Endothelial cell of umbilical vein (primary cell): ENCODE measurements at regions not wholly inside any gene's neighbourhood (a gene's known extent, or its start where the extent isn't known, plus 50 kb on each side); places are given as distances from the start of the nearest gene placed in this dataset.

Experiments
- BruUV-seq: library from RNA; stranded (reverse); fragments of 400-500 nt; replicated peaks from 2 replicates; lab custom pipeline; 2021; lab: Mats Ljungman, UMichigan
- CTCF ChIA-PET: fragments of 300-600, 350-600 bp; sonication (Branson Sonifier 250); formaldehyde crosslinking; loops from one replicate; lab custom pipeline; 2021; ENCODE audit warnings: antibody characterized with exemption, inconsistent platforms; lab: Charles Lee
- POLR2A ChIA-PET: fragments of 300-600, 350-600 bp; sonication (Branson Sonifier 250); formaldehyde crosslinking; loops from one replicate; lab custom pipeline; 2021; ENCODE audit warnings: antibody characterized with exemption, inconsistent platforms; lab: Charles Lee
- DNase-seq: peaks from one replicate; pipeline ENCODE4 v3.0.0-alpha.2; 2011; ENCODE audit warnings: low read depth, low spot score
- FAIRE-seq: peaks from 2 replicates; lab custom pipeline; 2011; peaks lifted over from hg19 to GRCh38; lab: Jason Lieb, UNC
- H2AFZ ChIP-seq: 2 replicates; pipeline ENCODE4 v1.6.0; 2012; ENCODE audit warnings: low read depth, low read length, control low read depth, inconsistent platforms
- H3K27ac ChIP-seq: 2 replicates; pipeline ENCODE4 v1.5.1; 2011; ENCODE audit warnings: low read depth, mild to moderate bottlenecking, control low read depth, low read length, moderate library complexity; ENCODE audit not compliant: insufficient read depth
- H3K27me3 ChIP-seq, 2 experiments: 2 replicates each; pipeline versions ENCODE4 v1.6.0 to v1.6.1; 2011; ENCODE audit warnings: low read length in 2 of 2, mixed read lengths in 1 of 2; ENCODE audit not compliant: control insufficient read depth in 2 of 2, insufficient read depth in 2 of 2
- H3K36me3 ChIP-seq, 2 experiments: 2 replicates in 1 of 2; 3 replicates in 1 of 2; pipeline ENCODE4 v1.5.1; 2011; ENCODE audit warnings: low read length in 2 of 2, mild to moderate bottlenecking in 1 of 2, moderate library complexity in 1 of 2; ENCODE audit not compliant: control insufficient read depth in 2 of 2, insufficient read depth in 2 of 2; ENCODE audit errors: extremely low read depth in 1 of 2
- H3K4me1 ChIP-seq: 3 replicates; pipeline ENCODE4 v1.5.1; 2011; ENCODE audit warnings: mild to moderate bottlenecking, low read length; ENCODE audit not compliant: control insufficient read depth, insufficient read depth; ENCODE audit errors: extremely low read depth
- H3K4me2 ChIP-seq: 2 replicates; pipeline ENCODE4 v1.6.1; 2011; ENCODE audit warnings: low read length, control low read depth, mixed read lengths; ENCODE audit not compliant: insufficient read depth
- H3K4me3 ChIP-seq, 3 experiments: fragments of 200-600 bp in 1 of 3; sonication (generic), shearing (Covaris generic) in 1 of 3; replicated peaks in 1 of 3; 2 replicates each; pipeline ENCODE4 v1.5.1; 2011 to 2016; ENCODE audit warnings: control low read depth in 3 of 3, low read length in 3 of 3, mild to moderate bottlenecking in 2 of 3, inconsistent platforms in 1 of 3, low read depth in 1 of 3, moderate library complexity in 1 of 3; ENCODE audit not compliant: insufficient read depth in 1 of 3
- H3K79me2 ChIP-seq: 2 replicates; pipeline ENCODE4 v1.6.0; 2012; ENCODE audit warnings: low read length, inconsistent platforms; ENCODE audit not compliant: control insufficient read depth, insufficient read depth
- H3K9ac ChIP-seq: replicated peaks from 2 replicates; pipeline ENCODE3; 2011; ENCODE audit warnings: low read length, control low read depth; ENCODE audit not compliant: insufficient read depth; ENCODE audit errors: extremely low read depth
- H3K9me1 ChIP-seq: replicated peaks from 3 replicates; pipeline ENCODE4 v1.6.0; 2011; ENCODE audit warnings: mild to moderate bottlenecking, low read length; ENCODE audit not compliant: control insufficient read depth, insufficient read depth; ENCODE audit errors: extremely low read depth
- H3K9me3 ChIP-seq: replicated peaks from 2 replicates; pipeline ENCODE4 v1.5.1; 2012; ENCODE audit warnings: low read length, inconsistent platforms; ENCODE audit not compliant: control insufficient read depth, insufficient read depth
- H4K20me1 ChIP-seq: replicated peaks from 2 replicates; pipeline ENCODE3; 2011; ENCODE audit warnings: mild to moderate bottlenecking, low read length; ENCODE audit not compliant: control insufficient read depth, insufficient read depth; ENCODE audit errors: extremely low read depth
- CTCF ChIP-seq, 2 donors: IDR thresholded peaks; 1 replicate in 1 of 2; 2 replicates in 1 of 2; pipeline ENCODE4 v1.5.1; 2011; ENCODE audit warnings: low read length in 2 of 2, mild to moderate bottlenecking in 2 of 2, moderate library complexity in 2 of 2, control low read depth in 1 of 2, inconsistent platforms in 1 of 2, low read depth in 1 of 2; ENCODE audit not compliant: insufficient read depth in 1 of 2; ENCODE audit errors: extremely low read depth in 1 of 2
- EZH2 ChIP-seq: IDR thresholded peaks from 2 replicates; pipeline ENCODE4 v1.6.1; 2012; ENCODE audit warnings: borderline replicate concordance, low read depth, mild to moderate bottlenecking, moderate library complexity, low read length, inconsistent platforms; ENCODE audit not compliant: severe bottlenecking
- FOS ChIP-seq: IDR thresholded peaks from 2 replicates; pipeline ENCODE4 v1.6.1; 2011; ENCODE audit warnings: mild to moderate bottlenecking, low read length, moderate library complexity, borderline replicate concordance; ENCODE audit not compliant: insufficient read depth
- GATA2 ChIP-seq: IDR thresholded peaks from 2 replicates; pipeline ENCODE4 v1.7.0; 2011; ENCODE audit warnings: low read depth, mild to moderate bottlenecking, moderate library complexity, mixed read lengths, low read length; ENCODE audit not compliant: insufficient read length, insufficient read depth
- JUN ChIP-seq: IDR thresholded peaks from 2 replicates; pipeline ENCODE4 v1.6.1; 2011; ENCODE audit warnings: borderline replicate concordance, low read depth; ENCODE audit not compliant: insufficient read length, insufficient read depth
- MAX ChIP-seq: IDR thresholded peaks from 2 replicates; pipeline ENCODE4 v1.6.1; 2011; ENCODE audit not compliant: insufficient read depth, insufficient read length
- MYC ChIP-seq: IDR thresholded peaks from one replicate; pipeline ENCODE4 v1.6.1; 2011; ENCODE audit warnings: mild to moderate bottlenecking, low read depth, low read length
- POLR2A ChIP-seq: IDR thresholded peaks from 2 replicates; pipeline ENCODE4 v1.6.1; 2012; ENCODE audit warnings: low read depth, mild to moderate bottlenecking, control low read depth, low read length
- POLR2AphosphoS5 ChIP-seq: IDR thresholded peaks from 2 replicates; pipeline ENCODE4 v1.6.1; 2012; ENCODE audit warnings: low read depth, mild to moderate bottlenecking, control low read depth, low read length, moderate library complexity; ENCODE audit not compliant: insufficient read depth
- dilution Hi-C: fragments of 300-500 bp; cut with MboI; formaldehyde crosslinking; loops from one replicate; pipeline ENCODE4 v1.15.0; 2019; ENCODE audit warnings: low sequenced_read_pairs; ENCODE audit not compliant: extremely low pct_ligation_motif_present
- intact Hi-C: fragments of 100-400 bp; cut with micrococcal nuclease; formaldehyde crosslinking; loops from one replicate; pipeline ENCODE4 v1.10.0; 2022

GRCh38 chr9:86503314-86503713 is 149.1 kb upstream of the TUT7 start:
- no peaks in the 10 kb centered on the region for H4K20me1 ChIP-seq
- dilution Hi-C loops (no loop called here), intact Hi-C loops (no loop called here)
- no peak for TF ChIP-seq POLR2AphosphoS5
- TF ChIP-seq POLR2A = no peak
- TF ChIP-seq EZH2 = no peak
- no peak for TF ChIP-seq MAX
- no peak for TF ChIP-seq MYC
- no peak for TF ChIP-seq GATA2
- TF ChIP-seq JUN = no peak
- TF ChIP-seq FOS = no peak
- TF ChIP-seq CTCF (IDR thresholded peaks at IDR 0.05; ENCODE audit: extremely low read depth in 1 of 2, insufficient read depth in 1 of 2, low read depth in 1 of 2, low read length in 2 of 2) = no peak
- H3K79me2 ChIP-seq = no peaks in the 10 kb centered on the region
- no peak overlapping the region for H3K4me3 ChIP-seq
- H2AFZ ChIP-seq = no peak overlapping the region
- H3K27ac ChIP-seq = no peak overlapping the region
- ChIA-PET POLR2A (no interaction called here), CTCF (no interaction called here)
- no peaks in the 10 kb centered on the region for H3K4me1 ChIP-seq
- DNase-seq (no peak), FAIRE-seq (no peak)
- no peaks in the 10 kb centered on the region for H3K9me1 ChIP-seq
- H3K4me2 ChIP-seq = no peak overlapping the region
- H3K36me3 ChIP-seq = no peaks in the 10 kb centered on the region
- no peaks in the 10 kb centered on the region for H3K27me3 ChIP-seq
- no TSS peak for BruUV-seq
- no peak overlapping the region for H3K9ac ChIP-seq
- no peaks in the 10 kb centered on the region for H3K9me3 ChIP-seq
